PC-3 (cell line): ENCODE measurements at regions not wholly inside any gene's neighbourhood (a gene's known extent, or its start where the extent isn't known, plus 50 kb on each side); places are given as distances from the start of the nearest gene placed in this dataset.

Experiments
- ATAC-seq: fragments of 200-7000 bp; cut with Tn5 transposase; 2 replicates; pipeline ENCODE4 v1.9.1; 2020; ENCODE audit warnings: mild to moderate bottlenecking, moderate library complexity
- BruUV-seq: library from RNA; stranded (reverse); fragments of 400-500 nt; replicated peaks from 2 replicates; lab custom pipeline; 2021; lab: Mats Ljungman, UMichigan
- CTCF ChIA-PET: fragments of 300-600 bp; sonication (Branson Sonifier 250); formaldehyde crosslinking; loops from one replicate; lab custom pipeline; 2022; ENCODE audit warnings: antibody characterized with exemption; lab: Charles Lee
- POLR2A ChIA-PET: fragments of 300-600 bp; sonication (Branson Sonifier 250); formaldehyde crosslinking; loops from one replicate; lab custom pipeline; 2022; ENCODE audit warnings: antibody characterized with exemption; ENCODE audit not compliant: unreplicated experiment; lab: Charles Lee
- DNase-seq: peaks from one replicate; pipeline ENCODE4 v3.0.0-alpha.2; 2015
- H2AFZ ChIP-seq: fragments of 300-600 bp; sonication (generic); 2 replicates; pipeline ENCODE4 v1.6.0; 2016; ENCODE audit warnings: antibody characterized with exemption, low read length
- H3F3A ChIP-seq: fragments of 300-600 bp; sonication (generic); one replicate; pipeline ENCODE4 v1.6.0; 2017; ENCODE audit warnings: antibody characterized with exemption, low read length, control low read depth, mild to moderate bottlenecking; ENCODE audit not compliant: unreplicated experiment
- H3K27ac ChIP-seq: fragments of 300-600 bp; sonication (generic); 2 replicates; pipeline ENCODE4 v1.5.1; 2016; ENCODE audit warnings: mild to moderate bottlenecking, low read length
- H3K27me3 ChIP-seq: fragments of 300-600 bp; sonication (generic); 2 replicates; pipeline ENCODE4 v1.6.1; 2016; ENCODE audit warnings: low read length, mixed read lengths
- H3K36me3 ChIP-seq: fragments of 300-600 bp; sonication (generic); 2 replicates; pipeline ENCODE4 v1.6.1; 2016; ENCODE audit warnings: low read depth, mixed run types, low read length, mixed read lengths
- H3K4me1 ChIP-seq: fragments of 300-600 bp; sonication (generic); 2 replicates; pipeline ENCODE4 v1.5.1; 2016; ENCODE audit warnings: low read length; ENCODE audit not compliant: insufficient read depth
- H3K4me2 ChIP-seq: fragments of 300-600 bp; sonication (generic); 2 replicates; pipeline ENCODE4 v1.6.0; 2016; ENCODE audit warnings: low read length
- H3K4me3 ChIP-seq: fragments of 300-600 bp; sonication (generic); 2 replicates; pipeline ENCODE4 v1.5.1; 2016; ENCODE audit warnings: mild to moderate bottlenecking, low read length, mixed read lengths
- H3K79me2 ChIP-seq: fragments of 300-600 bp; sonication (generic); 2 replicates; pipeline ENCODE4 v1.6.1; 2017; ENCODE audit warnings: low read length, mixed read lengths
- H3K9ac ChIP-seq: fragments of 300-600 bp; sonication (generic); 2 replicates; pipeline ENCODE4 v1.6.0; 2016; ENCODE audit warnings: mild to moderate bottlenecking, low read length
- H3K9me2 ChIP-seq: fragments of 300-600 bp; sonication (generic); replicated peaks from 2 replicates; pipeline ENCODE4 v1.6.1; 2016; ENCODE audit warnings: mixed run types, low read length, mixed read lengths
- H3K9me3 ChIP-seq: fragments of 300-600 bp; sonication (generic); 2 replicates; pipeline ENCODE4 v1.6.1; 2016; ENCODE audit warnings: low read length, mixed read lengths
- H4K20me1 ChIP-seq: fragments of 300-600 bp; sonication (generic); 2 replicates; pipeline ENCODE4 v1.6.1; 2016; ENCODE audit warnings: low read length, mixed read lengths
- EZH2 ChIP-seq: fragments of 300-600 bp; sonication (generic); IDR thresholded peaks from one replicate; pipeline ENCODE4 v1.6.1; 2017; ENCODE audit warnings: antibody characterized with exemption, mild to moderate bottlenecking, low read length; ENCODE audit not compliant: unreplicated experiment
- EZH2phosphoT487 ChIP-seq: fragments of 300-600 bp; sonication (generic); IDR thresholded peaks from 2 replicates; pipeline ENCODE4 v1.6.1; 2018; ENCODE audit warnings: mild to moderate bottlenecking, antibody characterized with exemption, low read length, borderline replicate concordance
- intact Hi-C: fragments of 100-400 bp; cut with micrococcal nuclease; formaldehyde crosslinking; loops from 2 replicates; pipeline ENCODE4 v1.9.0; 2023
- TF ChIP-seq, protein P1 (sequence below): fragments of 300-600 bp; sonication (generic); conservative IDR thresholded peaks from 2 replicates; pipeline ENCODE4 v1.5.1; 2017; ENCODE audit warnings: antibody characterized with exemption, low read depth, mild to moderate bottlenecking, low read length

DNA sequence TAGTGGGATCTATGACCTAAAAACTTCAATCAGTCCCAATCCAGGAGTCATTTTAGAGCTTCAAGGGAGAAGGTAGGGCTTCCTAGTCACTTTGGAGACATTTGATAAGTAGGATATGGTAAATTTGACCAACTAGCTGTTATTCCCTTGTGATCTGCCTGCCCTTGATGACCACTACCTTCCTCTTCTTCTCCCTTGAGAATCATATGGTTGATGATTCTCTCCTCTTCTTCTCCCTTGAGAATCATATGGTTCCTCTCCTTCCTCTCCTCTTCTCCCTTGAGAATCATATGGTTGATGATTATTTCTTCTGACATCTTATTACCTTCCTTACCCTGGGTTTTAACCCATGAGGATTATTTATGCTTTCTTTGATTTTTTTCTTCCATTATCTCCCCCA is 482.6 kb upstream of the TENM3 start:
- Histone ChIP-seq H3K9me2 (no peaks in the 10 kb centered on the region), H3K36me3 (no peaks in the 10 kb centered on the region), H3F3A (no peaks in the 10 kb centered on the region), H3K9me3 (no peaks in the 10 kb centered on the region), H2AFZ (no peak overlapping the region), H3K4me2 (no peak overlapping the region), H3K79me2 (no peaks in the 10 kb centered on the region), H3K9ac (no peak overlapping the region), H3K4me1 (no peaks in the 10 kb centered on the region), H3K4me3 (no peak overlapping the region), H3K27ac (no peak overlapping the region), H4K20me1 (no peaks in the 10 kb centered on the region), H3K27me3 (no peaks in the 10 kb centered on the region)
- DNase-seq (no peak), ATAC-seq (no peak)
- intact Hi-C loops: no loop called here
- TF ChIP-seq EZH2phosphoT487 (no peak), EZH2 (no peak)
- TF ChIP-seq, protein P1, sequence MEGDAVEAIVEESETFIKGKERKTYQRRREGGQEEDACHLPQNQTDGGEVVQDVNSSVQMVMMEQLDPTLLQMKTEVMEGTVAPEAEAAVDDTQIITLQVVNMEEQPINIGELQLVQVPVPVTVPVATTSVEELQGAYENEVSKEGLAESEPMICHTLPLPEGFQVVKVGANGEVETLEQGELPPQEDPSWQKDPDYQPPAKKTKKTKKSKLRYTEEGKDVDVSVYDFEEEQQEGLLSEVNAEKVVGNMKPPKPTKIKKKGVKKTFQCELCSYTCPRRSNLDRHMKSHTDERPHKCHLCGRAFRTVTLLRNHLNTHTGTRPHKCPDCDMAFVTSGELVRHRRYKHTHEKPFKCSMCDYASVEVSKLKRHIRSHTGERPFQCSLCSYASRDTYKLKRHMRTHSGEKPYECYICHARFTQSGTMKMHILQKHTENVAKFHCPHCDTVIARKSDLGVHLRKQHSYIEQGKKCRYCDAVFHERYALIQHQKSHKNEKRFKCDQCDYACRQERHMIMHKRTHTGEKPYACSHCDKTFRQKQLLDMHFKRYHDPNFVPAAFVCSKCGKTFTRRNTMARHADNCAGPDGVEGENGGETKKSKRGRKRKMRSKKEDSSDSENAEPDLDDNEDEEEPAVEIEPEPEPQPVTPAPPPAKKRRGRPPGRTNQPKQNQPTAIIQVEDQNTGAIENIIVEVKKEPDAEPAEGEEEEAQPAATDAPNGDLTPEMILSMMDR: no peak
- ChIA-PET CTCF (no interaction called here), POLR2A (no interaction called here)
- no TSS peak for BruUV-seq

DNA sequence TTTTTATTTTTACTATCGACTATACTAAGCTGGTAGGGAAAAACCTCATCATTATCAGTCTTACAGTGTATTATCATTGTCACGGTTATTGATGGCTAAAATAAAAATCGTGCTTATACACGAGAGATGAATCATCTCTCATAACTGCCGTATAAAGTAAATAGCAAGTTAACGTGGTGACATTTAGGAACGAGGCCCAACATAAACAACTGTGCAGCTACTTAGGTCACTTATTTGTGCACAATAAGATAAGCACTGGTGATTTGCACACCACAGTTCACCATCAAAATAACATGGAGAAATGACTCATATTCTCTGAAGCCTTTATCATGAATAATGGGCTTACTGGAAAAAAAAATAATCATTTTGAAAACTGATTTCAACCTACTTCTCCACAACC is 482.0 kb upstream of the TENM3 start:
- ChIA-PET CTCF (no interaction called here), POLR2A (no interaction called here)
- ATAC-seq: no peak
- no peak overlapping the region for H3K9ac ChIP-seq
- H3K79me2 ChIP-seq: no peaks in the 10 kb centered on the region
- no peaks in the 10 kb centered on the region for H4K20me1 ChIP-seq
- no peak for DNase-seq
- H3K27ac ChIP-seq: no peak overlapping the region
- intact Hi-C loops: no loop called here
- H3K9me3 ChIP-seq: no peaks in the 10 kb centered on the region
- no peak overlapping the region for H3K4me2 ChIP-seq
- no peaks in the 10 kb centered on the region for H3K27me3 ChIP-seq
- no TSS peak for BruUV-seq
- H3K4me3 ChIP-seq: no peak overlapping the region
- no peaks in the 10 kb centered on the region for H3K4me1 ChIP-seq
- TF ChIP-seq EZH2phosphoT487: no peak
- no peak for TF ChIP-seq EZH2
- TF ChIP-seq, protein P1: no peak
- no peaks in the 10 kb centered on the region for H3K36me3 ChIP-seq
- H2AFZ ChIP-seq: no peak overlapping the region
- H3K9me2 ChIP-seq: no peaks in the 10 kb centered on the region
- no peaks in the 10 kb centered on the region for H3F3A ChIP-seq

DNA sequence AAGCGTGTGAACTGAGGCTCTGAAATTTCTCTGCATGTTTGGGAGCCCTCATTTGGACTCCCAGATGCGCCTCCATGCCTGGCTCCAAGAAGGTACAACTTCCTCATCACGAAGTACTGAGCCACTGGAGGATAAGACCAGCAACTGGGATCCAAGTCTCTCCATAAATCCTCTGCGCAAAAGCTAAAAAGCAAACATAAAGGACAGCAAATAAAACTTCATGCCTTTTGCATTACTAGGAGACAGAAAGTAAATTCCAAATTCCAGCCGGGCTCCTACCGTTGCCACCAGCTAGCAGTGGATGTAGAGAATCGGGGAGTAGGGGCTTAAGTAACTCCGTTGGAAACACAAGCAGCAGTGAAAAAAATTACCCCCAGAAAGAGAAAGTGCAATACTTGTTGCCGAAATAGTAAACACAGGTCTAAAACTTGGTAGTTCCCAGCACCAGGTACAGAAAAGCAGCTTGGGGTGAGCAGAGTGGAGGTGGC is 477.1 kb upstream of the TENM3 start:
- H3K79me2 ChIP-seq: no peaks in the 10 kb centered on the region
- no peak for DNase-seq
- CTCF ChIA-PET: no interaction called here
- H4K20me1 ChIP-seq: no peaks in the 10 kb centered on the region
- H3K9me3 ChIP-seq: no peaks in the 10 kb centered on the region
- BruUV-seq: no TSS peak
- POLR2A ChIA-PET: no interaction called here
- intact Hi-C loops: no loop called here
- no peak overlapping the region for H3K4me2 ChIP-seq
- no peak overlapping the region for H3K9ac ChIP-seq
- H3K4me3 ChIP-seq: no peak overlapping the region
- TF ChIP-seq EZH2: no peak
- TF ChIP-seq, protein P1: no peak
- no peak for TF ChIP-seq EZH2phosphoT487
- ATAC-seq: no peak
- H2AFZ ChIP-seq: no peak overlapping the region
- no peaks in the 10 kb centered on the region for H3K36me3 ChIP-seq
- no peak overlapping the region for H3K27ac ChIP-seq
- H3K27me3 ChIP-seq: no peaks in the 10 kb centered on the region
- H3K9me2 ChIP-seq: no peaks in the 10 kb centered on the region
- H3F3A ChIP-seq: no peaks in the 10 kb centered on the region
- H3K4me1 ChIP-seq: no peaks in the 10 kb centered on the region
